CD8-positive, alpha-beta memory T cell (primary cell): ENCODE measurements at regions not wholly inside any gene's neighbourhood (a gene's known extent, or its start where the extent isn't known, plus 50 kb on each side); places are given as distances from the start of the nearest gene placed in this dataset.

Experiments used
- CTCF ChIA-PET: fragments of 350-600 bp; sonication (Branson Sonifier 250); formaldehyde crosslinking; loops from one replicate; lab custom pipeline; 2021; ENCODE audit warnings: antibody characterized with exemption; lab: Charles Lee
- POLR2A ChIA-PET: fragments of 350-600 bp; sonication (Branson Sonifier 250); formaldehyde crosslinking; loops from one replicate; lab custom pipeline; 2021; ENCODE audit warnings: antibody characterized with exemption; lab: Charles Lee
- DNase-seq, 5 donors: peaks; one replicate each; pipeline versions ENCODE4 v3.0.0 to v3.0.0-alpha.2; 2020 to 2022; ENCODE audit warnings: mixed read lengths in 1 of 5
- H3K27ac ChIP-seq: one replicate; pipeline ENCODE4 v1.7.0; 2013; ENCODE audit warnings: low read depth, mild to moderate bottlenecking, low read length, moderate library complexity
- H3K27me3 ChIP-seq: 2 replicates; pipeline ENCODE4 v1.7.0; 2013; ENCODE audit warnings: low read length, mild to moderate bottlenecking; ENCODE audit not compliant: insufficient read depth, poor library complexity, severe bottlenecking
- H3K36me3 ChIP-seq: 2 replicates; pipeline ENCODE4 v1.7.0; 2013; ENCODE audit warnings: mild to moderate bottlenecking, low read length, moderate library complexity; ENCODE audit not compliant: insufficient read depth
- H3K4me1 ChIP-seq: 2 replicates; pipeline ENCODE4 v1.7.0; 2013; ENCODE audit warnings: mild to moderate bottlenecking, low read length, moderate library complexity; ENCODE audit not compliant: insufficient read depth
- H3K4me3 ChIP-seq: 2 replicates; pipeline ENCODE4 v1.7.0; 2013; ENCODE audit warnings: mild to moderate bottlenecking, low read length
- H3K9me3 ChIP-seq: 2 replicates; pipeline ENCODE4 v1.7.0; 2013; ENCODE audit warnings: mild to moderate bottlenecking, low read length
- H3K27ac Mint-ChIP-seq, 8 donors: one replicate each; pipeline ENCODE4 v1.8.0; 2020 to 2021; ENCODE audit warnings: mixed read lengths in 8 of 8, mild to moderate bottlenecking in 6 of 8, inconsistent platforms in 3 of 8, moderate library complexity in 3 of 8
- H3K27me3 Mint-ChIP-seq, 2 donors: one replicate each; pipeline ENCODE4 v1.8.0; 2020 to 2021; ENCODE audit warnings: mixed read lengths in 2 of 2, mild to moderate bottlenecking in 1 of 2, moderate library complexity in 1 of 2
- H3K36me3 Mint-ChIP-seq, 3 donors: one replicate each; pipeline ENCODE4 v1.8.0; 2020 to 2021; ENCODE audit warnings: mixed read lengths in 3 of 3, inconsistent platforms in 1 of 3, mild to moderate bottlenecking in 1 of 3
- H3K4me1 Mint-ChIP-seq, 3 donors: one replicate each; pipeline ENCODE4 v1.8.0; 2020 to 2021; ENCODE audit warnings: mixed read lengths in 3 of 3, inconsistent platforms in 1 of 3, mild to moderate bottlenecking in 1 of 3
- H3K4me3 Mint-ChIP-seq, 7 donors: one replicate each; pipeline ENCODE4 v1.8.0; 2020 to 2021; ENCODE audit warnings: mixed read lengths in 7 of 7, mild to moderate bottlenecking in 6 of 7, moderate library complexity in 4 of 7, inconsistent platforms in 2 of 7
- H3K9me3 Mint-ChIP-seq, 5 donors: one replicate each; pipeline ENCODE4 v1.8.0; 2020 to 2022; ENCODE audit warnings: mixed read lengths in 5 of 5, mild to moderate bottlenecking in 3 of 5, moderate library complexity in 2 of 5, inconsistent platforms in 1 of 5

DNA sequence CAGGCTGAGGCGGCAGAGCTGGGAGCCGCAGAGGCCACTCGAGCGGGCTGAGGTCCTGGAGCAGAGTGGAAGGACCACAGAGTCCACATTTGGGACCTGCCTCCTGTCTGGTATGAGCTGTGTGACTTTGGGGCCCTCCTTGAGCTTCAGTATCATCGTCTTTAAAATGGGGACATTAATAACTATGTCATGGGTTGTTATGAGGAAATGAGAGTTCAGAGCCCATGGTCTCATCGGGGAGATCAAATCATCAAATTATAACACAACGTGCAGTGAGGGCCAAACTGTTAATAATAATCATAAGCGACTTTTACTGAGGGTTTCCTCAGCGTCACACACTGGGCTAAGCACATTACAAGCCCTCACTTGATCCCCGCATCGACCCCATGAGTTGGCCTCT, 49.9 kb upstream of the CCDC167 start:
- Histone ChIP-seq H3K4me1 (peaks cover 24% of the 10 kb centered on the region), H3K27me3 (no peaks in the 10 kb centered on the region), H3K36me3 (no peaks in the 10 kb centered on the region), H3K27ac (no peak overlapping the region), H3K4me3 (no peak overlapping the region), H3K9me3 (no peaks in the 10 kb centered on the region)
- POLR2A ChIA-PET = no interaction called here
- no peak for DNase-seq
- Mint-ChIP-seq H3K4me1 (peaks cover 24 to 59% (median 59%) of the 10 kb centered on the region in 3 donors), H3K9me3 (no peaks in the 10 kb centered on the region), H3K27ac (peak overlapping the region in 5 of 8 donors; percentile 1 to 87 (median 58)), H3K27me3 (peaks cover 0 to 7% of the 10 kb centered on the region in 2 donors), H3K36me3 (no peaks in the 10 kb centered on the region), H3K4me3 (no peak overlapping the region)
- CTCF ChIA-PET = interaction anchor here (0.9 to 2.8 kb wide), 5 partner anchors 9 to 65 kb away, joined by 3 to 8 read pairs (median 3); no protein-coding TSS in a partner anchor
